PC-9 (cell line): ENCODE measurements at regions not wholly inside any gene's neighbourhood (a gene's known extent, or its start where the extent isn't known, plus 50 kb on each side); places are given as distances from the start of the nearest gene placed in this dataset.

Experiments
- BruUV-seq: library from RNA; stranded (reverse); fragments of 400-500 nt; replicated peaks from 2 replicates; lab custom pipeline; 2021; lab: Mats Ljungman, UMichigan
- CTCF ChIA-PET: fragments of 300-600 bp; sonication (Branson Sonifier 250); formaldehyde crosslinking; loops from one replicate; lab custom pipeline; 2022; ENCODE audit warnings: antibody characterized with exemption; lab: Charles Lee
- POLR2A ChIA-PET: fragments of 300-600 bp; sonication (Branson Sonifier 250); formaldehyde crosslinking; loops from one replicate; lab custom pipeline; 2022; ENCODE audit warnings: antibody characterized with exemption; ENCODE audit not compliant: unreplicated experiment; lab: Charles Lee
- DNase-seq, 2 experiments: peaks; one replicate each; pipeline versions ENCODE4 v3.0.0 to v3.0.0-alpha.2; 2015 to 2022; ENCODE audit warnings: mixed read lengths in 1 of 2
- H2AFZ ChIP-seq: fragments of 200-600 bp; sonication (generic); 2 replicates; pipeline ENCODE4 v1.8.1; 2017; ENCODE audit warnings: antibody characterized with exemption
- H3F3A ChIP-seq: fragments of 200-600 bp; sonication (generic); 2 replicates; pipeline ENCODE4 v1.8.1; 2017; ENCODE audit warnings: antibody characterized with exemption, mild to moderate bottlenecking, low read depth; ENCODE audit not compliant: insufficient read depth
- H3K27ac ChIP-seq: fragments of 200-600 bp; sonication (generic); 2 replicates; pipeline ENCODE4 v1.6.1; 2016; ENCODE audit warnings: mixed run types
- H3K27me3 ChIP-seq: fragments of 200-600 bp; sonication (generic); 2 replicates; pipeline ENCODE4 v1.6.1; 2016; ENCODE audit warnings: low read depth, mixed run types; ENCODE audit not compliant: insufficient read depth
- H3K36me3 ChIP-seq: fragments of 200-600 bp; sonication (generic); 2 replicates; pipeline ENCODE4 v1.6.1; 2016; ENCODE audit warnings: low read depth, mixed run types
- H3K4me1 ChIP-seq: fragments of 200-600 bp; sonication (generic); replicated peaks from 2 replicates; pipeline ENCODE4 v1.6.1; 2016; ENCODE audit warnings: mixed run types; ENCODE audit not compliant: insufficient read depth
- H3K4me2 ChIP-seq: fragments of 200-600 bp; sonication (generic); 2 replicates; pipeline ENCODE4 v1.6.1; 2017; ENCODE audit warnings: mixed run types
- H3K4me3 ChIP-seq: fragments of 200-600 bp; sonication (generic); 2 replicates; pipeline ENCODE4 v1.6.1; 2016; ENCODE audit warnings: mixed run types
- H3K79me2 ChIP-seq: fragments of 200-600 bp; sonication (generic); 2 replicates; pipeline ENCODE4 v1.6.1; 2017; ENCODE audit warnings: low read depth, mixed run types
- H3K9me2 ChIP-seq: fragments of 200-600 bp; sonication (generic); 2 replicates; pipeline ENCODE4 v1.8.1; 2017; ENCODE audit warnings: mild to moderate bottlenecking; ENCODE audit not compliant: insufficient read depth
- H3K9me3 ChIP-seq: fragments of 200-600 bp; sonication (generic); 2 replicates; pipeline ENCODE4 v1.8.1; 2016; ENCODE audit warnings: low read depth; ENCODE audit not compliant: insufficient read depth
- H4K20me1 ChIP-seq: fragments of 200-600 bp; sonication (generic); 2 replicates; pipeline ENCODE4 v1.8.1; 2017; ENCODE audit not compliant: insufficient read depth
- CTCF ChIP-seq: fragments of 200-600 bp; sonication (generic); conservative IDR thresholded peaks from 2 replicates; pipeline ENCODE4 v1.6.1; 2017; ENCODE audit warnings: mixed run types, antibody characterized with exemption, mild to moderate bottlenecking, moderate library complexity
- EZH2 ChIP-seq: fragments of 200-600 bp; sonication (generic); IDR thresholded peaks from 2 replicates; pipeline ENCODE4 v1.8.0; 2017; ENCODE audit warnings: antibody characterized with exemption, low read depth
- intact Hi-C: fragments of 100-400 bp; cut with micrococcal nuclease; formaldehyde crosslinking; loops from one replicate; pipeline ENCODE4 v1.10.0; 2022; ENCODE audit not compliant: unreplicated experiment

- Histone ChIP-seq H3K4me3 (no peak overlapping the region), H3F3A (peaks cover 10% of the 10 kb centered on the region; the same call in 1 of the 2 replicates), H3K9me3 (no peaks in the 10 kb centered on the region; the same call in 1 of the 2 replicates), H4K20me1 (no peaks in the 10 kb centered on the region), H3K79me2 (no peaks in the 10 kb centered on the region), H2AFZ (no peak overlapping the region), H3K4me2 (no peak overlapping the region), H3K36me3 (no peaks in the 10 kb centered on the region), H3K27ac (no peak overlapping the region), H3K9me2 (no peaks in the 10 kb centered on the region), H3K27me3 (no peaks in the 10 kb centered on the region), H3K4me1 (peaks cover 12% of the 10 kb centered on the region)
- POLR2A ChIA-PET = interaction anchor here (0.7 kb wide), 1 partner anchor 226 kb away, joined by 6 read pairs; no protein-coding TSS in a partner anchor
- intact Hi-C loops = loop anchor here (5.0 to 10.0 kb wide), 3 partner anchors 561 to 1276 kb away; no protein-coding TSS in a partner anchor
- DNase-seq = no peak
- no TSS peak for BruUV-seq
- CTCF ChIA-PET = no interaction called here
- TF ChIP-seq CTCF (no peak), EZH2 (no peak)
Observed at GRCh38 chr13:105591277-105591676, 944.2 kb downstream of the EFNB2 start.

- no peak overlapping the region for H3K27ac ChIP-seq
- H3F3A ChIP-seq = peaks cover 10% of the 10 kb centered on the region; the same call in 1 of the 2 replicates
- intact Hi-C loops = loop anchor here (5.0 kb wide), 2 partner anchors 145 to 1015 kb away; no protein-coding TSS in a partner anchor
- H3K27me3 ChIP-seq = no peaks in the 10 kb centered on the region
- H3K9me3 ChIP-seq = no peaks in the 10 kb centered on the region; the same call in 1 of the 2 replicates
- H3K4me2 ChIP-seq = no peak overlapping the region
- H3K9me2 ChIP-seq = no peaks in the 10 kb centered on the region
- no peaks in the 10 kb centered on the region for H3K79me2 ChIP-seq
- 0 out of 2 replicates have a peak overlapping the region, but pooled peaks have one; percentile 22 for H2AFZ ChIP-seq
- H3K4me1 ChIP-seq = peaks cover 12% of the 10 kb centered on the region
- no TSS peak for BruUV-seq
- H4K20me1 ChIP-seq = no peaks in the 10 kb centered on the region
- no peak for TF ChIP-seq CTCF
- TF ChIP-seq EZH2 = no peak
- peak; percentile 48 to 59 for DNase-seq
- ChIA-PET POLR2A (interaction anchor here (0.6 kb wide), 1 partner anchor 330 kb away, joined by 5 read pairs; no protein-coding TSS in a partner anchor), CTCF (interaction anchor here (0.6 kb wide), 1 partner anchor 920 kb away, joined by 3 read pairs; no protein-coding TSS in a partner anchor)
- H3K36me3 ChIP-seq = no peaks in the 10 kb centered on the region
- no peak overlapping the region for H3K4me3 ChIP-seq
Observed at GRCh38 chr13:105587786-105588185, 947.7 kb downstream of the EFNB2 start.

- no peaks in the 10 kb centered on the region for H3K27me3 ChIP-seq
- peaks cover 19% of the 10 kb centered on the region for H3K9me3 ChIP-seq
- intact Hi-C loops = no loop called here
- peaks cover 7% of the 10 kb centered on the region for H3K4me1 ChIP-seq
- no peaks in the 10 kb centered on the region for H3K9me2 ChIP-seq
- ChIA-PET CTCF (no interaction called here), POLR2A (no interaction called here)
- TF ChIP-seq EZH2 (no peak), CTCF (no peak)
- no peaks in the 10 kb centered on the region for H3K36me3 ChIP-seq
- no peak overlapping the region for H3K27ac ChIP-seq
- no peaks in the 10 kb centered on the region for H4K20me1 ChIP-seq
- no peak overlapping the region for H3K4me3 ChIP-seq
- no TSS peak for BruUV-seq
- H3K4me2 ChIP-seq = no peak overlapping the region
- no peak overlapping the region for H2AFZ ChIP-seq
- peak in 1 of 2 experiments; percentile 76 for DNase-seq
- H3F3A ChIP-seq = peaks cover 14% of the 10 kb centered on the region
- H3K79me2 ChIP-seq = no peaks in the 10 kb centered on the region
Observed at GRCh38 chr13:105579821-105580710, 955.4 kb downstream of the EFNB2 start.
